ENCODE measurements at regions not wholly inside any gene's neighbourhood (a gene's known extent, or its start where the extent isn't known, plus 50 kb on each side); places are given as distances from the start of the nearest gene placed in this dataset.

- Histone ChIP-seq H3K4me3 (ENCODE audit: low read depth, low read length) (no peak overlapping the region), H3K27me3 (ENCODE audit: control insufficient read depth, insufficient read depth, low read length) (no peaks in the 10 kb centered on the region), H3K36me3 (ENCODE audit: control insufficient read depth, insufficient read depth, low read length) (no peaks in the 10 kb centered on the region)
- FAIRE-seq, result no peak
- DNase-seq (ENCODE audit: low read depth), result no peak
- TF ChIP-seq CTCF (IDR thresholded peaks at IDR 0.05; ENCODE audit: insufficient read depth, low read length, severe bottlenecking), result no peak
Measured at GRCh38 chr9:107994648-107995047, 505.1 kb upstream of the KLF4 start.

GRCh38 chr9:107992271-107992670, 502.7 kb upstream of the KLF4 start:
- Histone ChIP-seq H3K27me3 (ENCODE audit: control insufficient read depth, insufficient read depth, low read length) (no peaks in the 10 kb centered on the region), H3K4me3 (ENCODE audit: low read depth, low read length) (no peak overlapping the region), H3K36me3 (ENCODE audit: control insufficient read depth, insufficient read depth, low read length) (no peaks in the 10 kb centered on the region)
- DNase-seq (ENCODE audit: low read depth), result no peak
- no peak for TF ChIP-seq CTCF (IDR thresholded peaks at IDR 0.05; ENCODE audit: insufficient read depth, low read length, severe bottlenecking)
- no peak for FAIRE-seq

- H3K4me3 ChIP-seq (ENCODE audit: low read depth, low read length), result no peak overlapping the region
- no peaks in the 10 kb centered on the region for H3K27me3 ChIP-seq (ENCODE audit: control insufficient read depth, insufficient read depth, low read length)
- no peaks in the 10 kb centered on the region for H3K36me3 ChIP-seq (ENCODE audit: control insufficient read depth, insufficient read depth, low read length)
- no peak for FAIRE-seq
- no peak for TF ChIP-seq CTCF (IDR thresholded peaks at IDR 0.05; ENCODE audit: insufficient read depth, low read length, severe bottlenecking)
- DNase-seq (ENCODE audit: low read depth), result no peak
Measured at GRCh38 chr9:107991581-107991980, 502.0 kb upstream of the KLF4 start.

- Histone ChIP-seq H3K27me3 (ENCODE audit: control insufficient read depth, insufficient read depth, low read length) (no peaks in the 10 kb centered on the region), H3K36me3 (ENCODE audit: control insufficient read depth, insufficient read depth, low read length) (no peaks in the 10 kb centered on the region), H3K4me3 (ENCODE audit: low read depth, low read length) (no peak overlapping the region)
- FAIRE-seq (no peak), DNase-seq (ENCODE audit: low read depth) (no peak)
- no peak for TF ChIP-seq CTCF (IDR thresholded peaks at IDR 0.05; ENCODE audit: insufficient read depth, low read length, severe bottlenecking)
Measured at GRCh38 chr9:107989544-107989943, 500.0 kb upstream of the KLF4 start.

- no peak overlapping the region for H3K4me3 ChIP-seq (ENCODE audit: low read depth, low read length)
- H3K36me3 ChIP-seq (ENCODE audit: control insufficient read depth, insufficient read depth, low read length), result no peaks in the 10 kb centered on the region
- DNase-seq (ENCODE audit: low read depth) (no peak), FAIRE-seq (no peak)
- no peaks in the 10 kb centered on the region for H3K27me3 ChIP-seq (ENCODE audit: control insufficient read depth, insufficient read depth, low read length)
- TF ChIP-seq CTCF (IDR thresholded peaks at IDR 0.05; ENCODE audit: insufficient read depth, low read length, severe bottlenecking), result no peak
Measured at GRCh38 chr9:107989099-107989498, 499.5 kb upstream of the KLF4 start.

GRCh38 chr9:107984956-107985355, 495.4 kb upstream of the KLF4 start:
- no peak for FAIRE-seq
- Histone ChIP-seq H3K36me3 (ENCODE audit: control insufficient read depth, insufficient read depth, low read length) (no peaks in the 10 kb centered on the region), H3K27me3 (ENCODE audit: control insufficient read depth, insufficient read depth, low read length) (no peaks in the 10 kb centered on the region), H3K4me3 (ENCODE audit: low read depth, low read length) (no peak overlapping the region)
- TF ChIP-seq CTCF (IDR thresholded peaks at IDR 0.05; ENCODE audit: insufficient read depth, low read length, severe bottlenecking), result no peak
- DNase-seq (ENCODE audit: low read depth), result no peak

Data from bronchial epithelial cell (primary cell).